Activated CD8-positive, alpha-beta memory T cell treated with anti-CD3 and anti-CD28 coated beads, Interleukin-2, amount 10 ng/mL, durations not matched to agents 7 days and 5 days (primary cell): ENCODE measurements at regions not wholly inside any gene's neighbourhood (a gene's known extent, or its start where the extent isn't known, plus 50 kb on each side); places are given as distances from the start of the nearest gene placed in this dataset.
"Not testable (repeated sequence)": the region's sequence is repeated elsewhere in the genome, so short reads cannot be mapped to it uniquely, and the experiment has no call there.

ENCODE experiments used
- ATAC-seq: fragments of 150-1000 bp; cut with Tn5 transposase; one replicate; pipeline ENCODE4 v1.10.0; 2021; ENCODE audit warnings: moderate library complexity
- CTCF ChIA-PET: fragments of 350-600 bp; sonication (Branson Sonifier 250); formaldehyde crosslinking; loops from one replicate; lab custom pipeline; 2021; ENCODE audit warnings: antibody characterized with exemption; lab: Charles Lee
- DNase-seq: peaks from one replicate; pipeline ENCODE4 v3.0.0-alpha.2; 2020
- H3K27ac Mint-ChIP-seq: one replicate; pipeline ENCODE4 v1.8.0; 2021; ENCODE audit warnings: mild to moderate bottlenecking, mixed read lengths
- H3K27me3 Mint-ChIP-seq: one replicate; pipeline ENCODE4 v1.8.0; 2021; ENCODE audit warnings: mixed read lengths
- H3K36me3 Mint-ChIP-seq: one replicate; pipeline ENCODE4 v1.8.0; 2021; ENCODE audit warnings: mild to moderate bottlenecking, mixed read lengths
- H3K4me1 Mint-ChIP-seq: one replicate; pipeline ENCODE4 v1.8.0; 2021; ENCODE audit warnings: mixed read lengths
- H3K4me3 Mint-ChIP-seq: one replicate; pipeline ENCODE4 v1.8.0; 2021; ENCODE audit warnings: mild to moderate bottlenecking, moderate library complexity, mixed read lengths
- H3K9me3 Mint-ChIP-seq: one replicate; pipeline ENCODE4 v1.8.0; 2022; ENCODE audit warnings: low read depth, mixed read lengths

DNA sequence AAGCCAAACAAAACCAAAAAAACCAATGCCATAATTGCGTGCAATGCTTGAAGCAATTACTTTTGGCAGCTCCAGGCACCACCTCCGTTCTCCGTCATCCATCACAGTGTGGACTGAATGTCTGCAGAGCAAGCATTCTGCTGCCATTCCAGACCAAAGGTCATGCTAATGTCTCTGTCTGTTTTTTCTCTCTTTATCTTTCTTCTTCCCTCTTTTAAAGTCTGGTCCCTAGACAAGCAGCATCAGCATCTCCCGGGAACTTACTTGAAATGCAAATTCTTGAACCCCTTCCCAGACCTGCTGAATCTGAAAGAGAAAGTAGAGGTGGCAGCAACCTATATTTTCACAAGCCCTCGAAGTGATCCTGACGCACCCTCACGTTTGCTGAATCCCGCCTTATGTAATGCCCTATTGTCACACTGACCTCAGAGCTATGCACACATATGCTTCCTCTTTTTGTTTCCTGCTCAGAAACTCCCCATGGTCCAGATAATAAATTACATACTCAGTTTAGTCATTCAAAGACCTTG lies 297.3 kb upstream of the PROK2 start:
- H3K9me3 Mint-ChIP-seq, result no peaks in the 10 kb centered on the region
- CTCF ChIA-PET, result interaction anchor here (1.7 kb wide), 1 partner anchor 19 kb away, joined by 4 read pairs; no protein-coding TSS in a partner anchor
- peaks cover 15% of the 10 kb centered on the region for H3K4me1 Mint-ChIP-seq
- no peak overlapping the region for H3K27ac Mint-ChIP-seq
- DNase-seq, result no peak
- ATAC-seq, result no peak
- peaks cover 14% of the 10 kb centered on the region for H3K27me3 Mint-ChIP-seq
- H3K36me3 Mint-ChIP-seq, result peaks cover 1% of the 10 kb centered on the region
- no peak overlapping the region for H3K4me3 Mint-ChIP-seq

DNA sequence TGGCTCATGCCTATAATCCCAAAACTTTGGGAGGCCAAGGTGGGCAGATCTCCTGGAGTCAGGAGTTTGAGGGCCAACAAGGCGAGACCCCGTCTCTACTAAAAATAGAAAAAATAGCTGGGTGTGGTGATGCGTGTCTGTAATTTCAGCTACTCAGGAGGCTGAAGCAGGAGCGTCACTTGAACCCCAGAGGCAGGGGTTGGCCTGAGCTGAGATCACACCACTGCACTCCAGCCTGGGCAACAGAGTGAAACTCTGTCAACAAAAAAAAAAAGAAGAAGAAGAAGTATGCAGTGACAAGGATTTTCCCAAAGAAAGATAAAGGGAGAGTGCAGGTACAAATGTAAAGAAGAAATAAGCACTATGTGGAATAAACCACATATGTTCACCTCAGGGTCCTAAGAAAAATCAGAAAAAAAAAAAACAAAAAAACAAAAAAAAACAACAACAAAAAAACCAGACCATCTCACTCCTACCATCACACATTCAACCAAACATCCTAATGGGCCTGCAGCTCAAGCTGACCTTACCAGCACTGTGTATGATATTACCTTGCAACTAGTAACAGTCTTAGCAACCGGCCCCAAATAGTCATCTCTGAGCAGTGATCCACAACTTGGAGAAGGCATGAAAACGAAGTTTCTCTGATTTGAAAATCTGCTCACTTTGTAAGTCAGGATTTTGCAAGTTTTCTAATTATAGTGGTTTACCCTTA lies 296.7 kb upstream of the PROK2 start:
- CTCF ChIA-PET, result no interaction called here
- H3K4me3 Mint-ChIP-seq, result no peak overlapping the region
- DNase-seq (no peak), ATAC-seq (no peak)
- no peak overlapping the region for H3K27ac Mint-ChIP-seq
- H3K4me1 Mint-ChIP-seq, result peaks cover 18% of the 10 kb centered on the region
- H3K27me3 Mint-ChIP-seq, result peaks cover 14% of the 10 kb centered on the region
- peaks cover 5% of the 10 kb centered on the region for H3K36me3 Mint-ChIP-seq
- no peaks in the 10 kb centered on the region for H3K9me3 Mint-ChIP-seq

DNA sequence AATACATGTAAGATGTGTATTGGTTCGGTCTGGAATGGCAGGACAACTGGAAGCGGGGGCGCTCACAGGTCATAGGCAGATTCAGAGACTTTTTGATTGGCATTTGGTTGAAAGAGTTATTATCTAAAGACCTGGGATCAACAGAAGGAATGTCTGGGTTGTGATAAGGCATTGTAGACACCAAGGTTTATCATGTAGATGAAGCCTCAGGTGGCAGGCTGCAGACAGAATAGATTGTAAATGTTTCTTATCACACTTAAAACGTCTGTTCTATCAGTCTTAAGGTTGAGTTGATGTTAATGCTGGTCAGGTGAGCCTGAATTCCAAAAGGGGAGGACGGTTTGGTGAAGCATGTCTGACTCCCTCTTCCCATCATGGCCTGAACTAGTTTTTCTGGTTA lies 295.9 kb upstream of the PROK2 start:
- Mint-ChIP-seq H3K4me1 (peaks cover 18% of the 10 kb centered on the region), H3K36me3 (peaks cover 6% of the 10 kb centered on the region), H3K9me3 (peaks cover under 1% of the 10 kb centered on the region), H3K27ac (no peak overlapping the region), H3K4me3 (no peak overlapping the region), H3K27me3 (peaks cover 14% of the 10 kb centered on the region)
- CTCF ChIA-PET, result no interaction called here
- DNase-seq (no peak), ATAC-seq (no peak)

DNA sequence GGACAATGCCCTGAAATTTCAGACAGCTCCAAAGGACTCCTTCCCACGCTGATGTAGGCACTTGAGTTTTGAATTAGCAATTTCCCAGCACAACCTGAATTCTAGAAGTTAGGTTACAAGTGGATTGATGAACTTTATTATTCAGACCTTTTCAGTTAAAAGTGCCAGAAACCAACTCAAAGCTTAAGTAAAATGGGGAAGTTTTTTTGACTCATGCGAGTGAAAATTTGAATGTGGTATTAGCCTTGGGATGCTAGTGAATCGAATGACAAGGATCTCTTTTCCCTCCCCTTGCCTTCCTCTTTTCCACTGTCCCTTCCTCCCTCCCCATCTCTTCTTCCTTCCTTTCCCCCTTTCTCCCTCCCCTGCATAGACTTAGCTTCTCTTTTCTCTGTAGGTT lies 295.1 kb upstream of the PROK2 start:
- CTCF ChIA-PET, result no interaction called here
- no peak for DNase-seq
- H3K9me3 Mint-ChIP-seq, result peaks cover 5% of the 10 kb centered on the region
- peaks cover 14% of the 10 kb centered on the region for H3K27me3 Mint-ChIP-seq
- H3K36me3 Mint-ChIP-seq, result peaks cover 13% of the 10 kb centered on the region
- ATAC-seq, result no peak
- H3K4me3 Mint-ChIP-seq, result no peak overlapping the region
- peaks cover 18% of the 10 kb centered on the region for H3K4me1 Mint-ChIP-seq
- no peak overlapping the region for H3K27ac Mint-ChIP-seq

DNA sequence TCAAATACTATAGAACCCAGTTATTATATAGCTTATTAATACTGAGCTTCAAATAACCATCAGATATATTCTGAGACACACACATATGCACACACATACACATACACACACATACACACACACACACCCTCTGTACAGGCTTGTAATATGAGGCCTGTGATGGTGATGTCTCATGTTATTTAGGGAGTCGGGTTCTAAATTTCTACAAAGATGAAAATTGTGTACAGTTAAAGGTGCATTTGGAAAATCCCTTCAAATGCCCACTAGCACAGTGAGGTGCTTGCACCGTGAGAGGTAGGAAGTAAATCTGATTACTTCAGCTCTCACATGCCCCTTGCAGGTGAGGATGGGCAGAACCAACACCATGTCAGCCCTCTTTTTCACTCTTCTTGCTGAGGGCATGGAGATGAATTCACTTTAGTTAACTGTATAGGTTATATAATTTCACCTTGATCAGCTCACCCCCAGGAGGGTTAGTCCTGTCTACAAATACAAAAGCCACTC lies 294.5 kb upstream of the PROK2 start:
- peaks cover 14% of the 10 kb centered on the region for H3K36me3 Mint-ChIP-seq

DNA sequence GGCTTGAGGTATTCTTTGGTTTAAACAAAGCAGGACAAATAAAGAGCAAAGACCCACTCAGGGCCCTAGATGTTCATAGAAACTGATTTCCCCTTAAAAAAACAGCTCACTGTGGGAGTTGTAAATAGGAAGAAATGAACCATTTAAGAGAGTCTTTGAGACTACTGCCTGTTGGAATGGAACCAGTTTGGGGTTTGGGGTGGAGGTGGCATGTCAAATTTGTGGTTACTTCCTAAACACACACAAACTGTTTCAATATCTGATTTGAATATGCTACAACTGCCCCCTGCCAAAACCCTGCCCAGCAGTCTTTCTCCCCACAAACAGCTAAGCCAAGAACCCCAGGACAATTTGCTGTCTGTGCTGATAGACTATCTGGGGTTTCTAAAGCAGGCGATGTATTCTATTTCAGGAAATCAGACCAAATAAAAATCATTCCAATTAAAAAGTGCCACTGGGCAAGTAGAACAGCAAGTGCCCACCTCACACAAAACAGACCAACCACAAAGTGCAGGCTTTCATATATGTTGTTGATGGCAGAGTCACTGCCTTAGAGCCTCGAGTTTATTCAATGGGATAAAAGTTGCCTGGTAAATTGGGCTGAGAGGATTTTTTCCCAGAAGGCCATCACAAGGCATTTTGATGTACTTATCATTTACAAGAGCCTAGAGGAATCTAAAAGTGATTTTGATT lies 293.9 kb upstream of the PROK2 start:
- no peak overlapping the region for H3K4me3 Mint-ChIP-seq
- H3K27ac Mint-ChIP-seq, result no peak overlapping the region
- peaks cover 14% of the 10 kb centered on the region for H3K27me3 Mint-ChIP-seq
- H3K36me3 Mint-ChIP-seq, result peaks cover 14% of the 10 kb centered on the region
- peaks cover 5% of the 10 kb centered on the region for H3K9me3 Mint-ChIP-seq
- no peak for DNase-seq
- H3K4me1 Mint-ChIP-seq, result peaks cover 18% of the 10 kb centered on the region
- CTCF ChIA-PET, result no interaction called here
- no peak for ATAC-seq

More for the DNA sequence above, 294.5 kb upstream of the PROK2 start:
- peaks cover 18% of the 10 kb centered on the region for H3K4me1 Mint-ChIP-seq
- peaks cover 14% of the 10 kb centered on the region for H3K27me3 Mint-ChIP-seq
- DNase-seq, result no peak
- H3K4me3 Mint-ChIP-seq, result no peak overlapping the region
- ATAC-seq, result no peak
- CTCF ChIA-PET, result no interaction called here
- peaks cover 5% of the 10 kb centered on the region for H3K9me3 Mint-ChIP-seq
- no peak overlapping the region for H3K27ac Mint-ChIP-seq

DNA sequence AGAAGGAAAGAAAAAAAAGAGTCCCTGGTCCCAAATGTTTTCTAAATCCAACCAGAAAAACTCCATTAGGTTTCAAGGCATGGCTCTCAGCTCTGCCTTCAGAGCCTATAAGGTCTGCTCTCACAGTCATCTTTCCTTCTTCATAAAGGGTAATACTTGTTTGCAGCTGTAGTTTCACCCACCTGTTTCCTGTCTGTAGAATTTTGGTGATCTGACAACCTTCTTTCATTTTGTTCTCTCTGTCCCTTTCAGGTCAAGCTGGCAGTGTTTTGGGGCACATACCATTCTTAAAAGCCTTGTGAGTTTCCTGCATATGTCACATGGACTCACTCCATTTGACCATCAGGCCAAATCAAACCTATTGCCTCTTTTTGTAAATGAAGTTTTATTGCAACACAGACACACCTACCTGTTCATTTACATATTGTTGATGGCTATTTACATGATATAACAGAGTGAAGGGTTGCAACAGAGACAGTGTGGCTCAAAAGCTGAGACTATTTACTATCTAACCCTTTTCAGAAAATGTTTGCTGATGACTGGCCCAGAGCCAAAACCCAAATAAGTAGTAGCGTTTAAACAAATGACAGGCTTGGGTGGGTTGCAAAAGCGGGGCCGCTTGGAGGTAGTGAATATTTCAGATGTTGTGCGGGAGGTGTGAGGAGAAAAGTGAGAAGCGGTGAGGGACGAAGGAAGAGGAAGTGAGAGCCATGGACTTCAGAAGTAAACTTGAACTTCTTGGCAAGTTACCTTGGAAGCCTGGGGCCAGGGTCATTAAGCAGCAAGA lies 292.7 kb upstream of the PROK2 start:
- peaks cover 14% of the 10 kb centered on the region for H3K36me3 Mint-ChIP-seq
- H3K9me3 Mint-ChIP-seq, result peaks cover 5% of the 10 kb centered on the region
- no peak overlapping the region for H3K4me3 Mint-ChIP-seq
- H3K27me3 Mint-ChIP-seq, result peaks cover 10% of the 10 kb centered on the region
- ATAC-seq, result no peak
- CTCF ChIA-PET, result no interaction called here
- peaks cover 18% of the 10 kb centered on the region for H3K4me1 Mint-ChIP-seq
- no peak overlapping the region for H3K27ac Mint-ChIP-seq
- no peak for DNase-seq

DNA sequence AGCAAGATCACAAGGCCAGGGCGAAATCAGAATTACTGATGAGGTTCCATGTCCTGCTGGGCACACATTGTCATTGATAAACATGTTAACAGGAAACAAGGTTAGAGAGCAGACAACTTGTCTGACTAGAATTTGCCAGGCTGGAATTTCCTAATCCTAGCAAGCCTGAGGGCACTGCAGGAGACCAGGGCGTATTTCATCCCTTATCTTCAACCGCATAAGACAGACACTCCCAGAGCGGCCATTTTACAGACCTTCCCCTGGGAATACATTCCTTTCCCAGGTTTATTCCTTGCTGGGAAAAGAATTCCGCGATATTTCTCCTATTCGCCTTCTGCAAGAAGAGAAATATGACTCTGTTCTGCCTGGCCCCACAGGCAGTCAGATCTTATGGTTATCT lies 290.9 kb upstream of the PROK2 start:
- H3K4me3 Mint-ChIP-seq, CTCF ChIA-PET, H3K27me3 Mint-ChIP-seq, ATAC-seq, H3K27ac Mint-ChIP-seq, H3K9me3 Mint-ChIP-seq, DNase-seq: not testable (repeated sequence)
- Mint-ChIP-seq H3K4me1 (peaks cover 18% of the 10 kb centered on the region), H3K36me3 (peaks cover 14% of the 10 kb centered on the region)

DNA sequence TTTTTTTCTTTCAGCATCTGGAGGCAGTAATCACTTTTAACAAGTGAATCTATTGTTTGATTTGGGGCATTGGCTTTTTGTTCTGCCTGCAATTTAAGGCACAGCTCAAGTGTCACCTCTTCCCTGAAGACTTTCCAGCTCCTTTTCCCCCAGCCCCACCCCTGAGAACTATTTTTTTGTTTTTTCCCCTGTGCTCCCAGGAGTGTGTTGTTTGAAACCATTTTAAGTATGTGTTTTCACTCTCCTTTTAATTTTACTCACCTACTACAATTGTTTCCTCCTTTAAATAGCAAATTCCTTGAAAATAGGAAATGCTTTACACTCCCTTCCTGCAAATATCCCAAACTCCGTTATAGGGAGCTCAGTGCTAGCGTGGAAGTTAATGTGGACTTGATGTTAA lies 286.7 kb upstream of the PROK2 start:
- CTCF ChIA-PET, result no interaction called here
- H3K27me3 Mint-ChIP-seq, result peaks cover 18% of the 10 kb centered on the region
- ATAC-seq (no peak), DNase-seq (no peak)
- peaks cover 10% of the 10 kb centered on the region for H3K36me3 Mint-ChIP-seq
- peaks cover 5% of the 10 kb centered on the region for H3K9me3 Mint-ChIP-seq
- no peak overlapping the region for H3K27ac Mint-ChIP-seq
- no peak overlapping the region for H3K4me3 Mint-ChIP-seq
- H3K4me1 Mint-ChIP-seq, result no peaks in the 10 kb centered on the region

DNA sequence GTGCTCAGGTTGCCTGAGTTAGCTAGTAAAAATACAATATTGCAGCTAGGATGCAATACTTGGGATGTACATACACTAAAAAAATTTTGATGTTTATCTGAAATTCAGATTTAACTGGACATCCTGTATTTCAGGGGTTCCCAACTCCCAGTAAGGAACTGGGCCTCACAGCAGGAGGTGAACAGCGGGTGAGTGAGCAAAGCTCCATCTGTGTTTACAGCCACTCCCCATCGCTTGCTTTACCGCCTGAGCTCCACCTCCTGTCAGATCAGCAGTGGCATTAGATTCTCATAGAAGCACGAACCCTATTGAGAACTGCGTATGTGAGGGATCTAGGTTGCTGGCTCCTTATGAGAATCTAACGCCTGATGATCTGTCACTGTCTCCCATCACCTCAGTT lies 285.1 kb upstream of the PROK2 start:
- no peaks in the 10 kb centered on the region for H3K9me3 Mint-ChIP-seq
- H3K4me3 Mint-ChIP-seq, result no peak overlapping the region
- H3K36me3 Mint-ChIP-seq, result peaks cover under 1% of the 10 kb centered on the region
- CTCF ChIA-PET, result no interaction called here
- DNase-seq (no peak), ATAC-seq (no peak)
- H3K27ac Mint-ChIP-seq, result no peak overlapping the region
- H3K27me3 Mint-ChIP-seq, result peaks cover 23% of the 10 kb centered on the region
- peaks cover 5% of the 10 kb centered on the region for H3K4me1 Mint-ChIP-seq

DNA sequence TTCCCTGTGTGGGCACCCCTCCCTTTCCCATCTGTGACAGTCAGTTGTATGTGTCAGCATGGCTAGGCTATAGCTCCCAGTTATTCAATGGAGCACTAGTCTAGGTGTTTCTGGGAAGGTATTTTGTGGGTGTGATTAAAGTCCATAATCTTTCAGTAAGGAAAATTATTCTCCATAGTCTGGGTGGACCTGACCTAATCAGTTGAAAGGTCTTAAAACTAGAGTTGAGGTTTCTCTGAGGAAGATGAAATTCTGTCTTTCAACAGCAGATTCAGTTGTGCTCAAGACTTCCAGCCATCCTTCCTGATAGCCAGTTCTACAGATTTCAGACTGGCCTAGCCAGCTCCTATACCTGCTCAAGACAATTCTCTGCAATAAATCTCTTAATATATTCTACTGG lies 284.6 kb upstream of the PROK2 start:
- Mint-ChIP-seq H3K4me1 (peaks cover 5% of the 10 kb centered on the region), H3K36me3 (no peaks in the 10 kb centered on the region), H3K9me3 (no peaks in the 10 kb centered on the region), H3K4me3 (no peak overlapping the region), H3K27me3 (peaks cover 23% of the 10 kb centered on the region), H3K27ac (no peak overlapping the region)
- CTCF ChIA-PET, result no interaction called here
- no peak for ATAC-seq
- no peak for DNase-seq

DNA sequence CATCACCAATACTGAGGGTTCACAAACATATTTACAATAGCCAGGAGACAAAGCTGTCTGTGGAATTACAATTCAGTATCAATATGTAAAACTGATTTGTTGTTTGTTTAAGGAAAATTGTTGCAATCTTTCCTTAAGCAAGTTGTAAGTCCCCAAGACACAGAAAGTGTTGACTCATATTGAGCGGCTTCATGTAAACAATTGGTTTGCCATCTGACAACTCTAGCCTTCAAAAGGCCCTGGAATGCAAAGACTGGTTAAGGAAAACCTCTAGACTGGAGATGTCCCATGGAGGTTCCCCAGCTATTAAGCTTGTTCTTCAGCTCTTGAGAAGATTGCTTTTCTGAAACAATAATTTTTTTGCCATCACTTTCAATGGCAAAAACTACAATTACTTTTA lies 283.7 kb upstream of the PROK2 start:
- peaks cover 3% of the 10 kb centered on the region for H3K9me3 Mint-ChIP-seq
- no peak overlapping the region for H3K27ac Mint-ChIP-seq
- no peak for ATAC-seq
- H3K4me3 Mint-ChIP-seq, result no peak overlapping the region
- H3K4me1 Mint-ChIP-seq, result peaks cover 5% of the 10 kb centered on the region
- H3K36me3 Mint-ChIP-seq, result peaks cover 4% of the 10 kb centered on the region
- H3K27me3 Mint-ChIP-seq, result peaks cover 29% of the 10 kb centered on the region
- no peak for DNase-seq
- CTCF ChIA-PET, result no interaction called here

DNA sequence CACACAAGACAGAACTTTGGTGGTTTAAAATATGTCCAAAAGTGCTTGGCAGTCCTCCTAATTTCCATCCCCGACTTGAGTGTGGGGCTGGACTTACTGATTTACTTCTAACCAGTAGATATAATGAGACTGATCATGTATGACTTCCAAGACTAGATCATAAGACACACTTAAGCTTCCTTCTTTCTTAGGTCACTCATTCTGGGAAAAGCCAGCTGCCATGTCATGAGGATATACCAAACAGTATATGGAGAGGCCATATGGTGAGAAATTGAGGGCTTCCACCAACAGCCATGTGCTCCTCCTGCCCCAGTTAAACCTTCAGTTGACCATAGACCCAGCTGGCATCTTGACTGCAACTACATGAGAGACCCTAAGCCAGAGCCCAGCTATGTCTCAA lies 282.8 kb upstream of the PROK2 start:
- ATAC-seq (no peak), DNase-seq (no peak)
- H3K27me3 Mint-ChIP-seq, result peaks cover 29% of the 10 kb centered on the region
- peaks cover 4% of the 10 kb centered on the region for H3K36me3 Mint-ChIP-seq
- no peak overlapping the region for H3K4me3 Mint-ChIP-seq
- CTCF ChIA-PET, result no interaction called here
- no peak overlapping the region for H3K27ac Mint-ChIP-seq
- peaks cover 5% of the 10 kb centered on the region for H3K4me1 Mint-ChIP-seq
- H3K9me3 Mint-ChIP-seq, result peaks cover 3% of the 10 kb centered on the region
